PC-9 (cell line): ENCODE measurements at regions not wholly inside any gene's neighbourhood (a gene's known extent, or its start where the extent isn't known, plus 50 kb on each side); places are given as distances from the start of the nearest gene placed in this dataset.
"Not testable (repeated sequence)": the region's sequence is repeated elsewhere in the genome, so short reads cannot be mapped to it uniquely, and the experiment has no call there.

ENCODE experiments used
- BruUV-seq: library from RNA; stranded (reverse); fragments of 400-500 nt; replicated peaks from 2 replicates; lab custom pipeline; 2021; lab: Mats Ljungman, UMichigan
- CTCF ChIA-PET: fragments of 300-600 bp; sonication (Branson Sonifier 250); formaldehyde crosslinking; loops from one replicate; lab custom pipeline; 2022; ENCODE audit warnings: antibody characterized with exemption; lab: Charles Lee
- POLR2A ChIA-PET: fragments of 300-600 bp; sonication (Branson Sonifier 250); formaldehyde crosslinking; loops from one replicate; lab custom pipeline; 2022; ENCODE audit warnings: antibody characterized with exemption; ENCODE audit not compliant: unreplicated experiment; lab: Charles Lee
- DNase-seq, 2 experiments: peaks; one replicate each; pipeline versions ENCODE4 v3.0.0 to v3.0.0-alpha.2; 2015 to 2022; ENCODE audit warnings: mixed read lengths in 1 of 2
- H2AFZ ChIP-seq: fragments of 200-600 bp; sonication (generic); 2 replicates; pipeline ENCODE4 v1.8.1; 2017; ENCODE audit warnings: antibody characterized with exemption
- H3F3A ChIP-seq: fragments of 200-600 bp; sonication (generic); 2 replicates; pipeline ENCODE4 v1.8.1; 2017; ENCODE audit warnings: antibody characterized with exemption, mild to moderate bottlenecking, low read depth; ENCODE audit not compliant: insufficient read depth
- H3K27ac ChIP-seq: fragments of 200-600 bp; sonication (generic); 2 replicates; pipeline ENCODE4 v1.6.1; 2016; ENCODE audit warnings: mixed run types
- H3K27me3 ChIP-seq: fragments of 200-600 bp; sonication (generic); 2 replicates; pipeline ENCODE4 v1.6.1; 2016; ENCODE audit warnings: low read depth, mixed run types; ENCODE audit not compliant: insufficient read depth
- H3K36me3 ChIP-seq: fragments of 200-600 bp; sonication (generic); 2 replicates; pipeline ENCODE4 v1.6.1; 2016; ENCODE audit warnings: low read depth, mixed run types
- H3K4me1 ChIP-seq: fragments of 200-600 bp; sonication (generic); replicated peaks from 2 replicates; pipeline ENCODE4 v1.6.1; 2016; ENCODE audit warnings: mixed run types; ENCODE audit not compliant: insufficient read depth
- H3K4me2 ChIP-seq: fragments of 200-600 bp; sonication (generic); 2 replicates; pipeline ENCODE4 v1.6.1; 2017; ENCODE audit warnings: mixed run types
- H3K4me3 ChIP-seq: fragments of 200-600 bp; sonication (generic); 2 replicates; pipeline ENCODE4 v1.6.1; 2016; ENCODE audit warnings: mixed run types
- H3K79me2 ChIP-seq: fragments of 200-600 bp; sonication (generic); 2 replicates; pipeline ENCODE4 v1.6.1; 2017; ENCODE audit warnings: low read depth, mixed run types
- H3K9me2 ChIP-seq: fragments of 200-600 bp; sonication (generic); 2 replicates; pipeline ENCODE4 v1.8.1; 2017; ENCODE audit warnings: mild to moderate bottlenecking; ENCODE audit not compliant: insufficient read depth
- H3K9me3 ChIP-seq: fragments of 200-600 bp; sonication (generic); 2 replicates; pipeline ENCODE4 v1.8.1; 2016; ENCODE audit warnings: low read depth; ENCODE audit not compliant: insufficient read depth
- H4K20me1 ChIP-seq: fragments of 200-600 bp; sonication (generic); 2 replicates; pipeline ENCODE4 v1.8.1; 2017; ENCODE audit not compliant: insufficient read depth
- CTCF ChIP-seq: fragments of 200-600 bp; sonication (generic); conservative IDR thresholded peaks from 2 replicates; pipeline ENCODE4 v1.6.1; 2017; ENCODE audit warnings: mixed run types, antibody characterized with exemption, mild to moderate bottlenecking, moderate library complexity
- EZH2 ChIP-seq: fragments of 200-600 bp; sonication (generic); IDR thresholded peaks from 2 replicates; pipeline ENCODE4 v1.8.0; 2017; ENCODE audit warnings: antibody characterized with exemption, low read depth
- intact Hi-C: fragments of 100-400 bp; cut with micrococcal nuclease; formaldehyde crosslinking; loops from one replicate; pipeline ENCODE4 v1.10.0; 2022; ENCODE audit not compliant: unreplicated experiment

- H3K27me3 ChIP-seq, H3K27ac ChIP-seq, H3K4me1 ChIP-seq, H4K20me1 ChIP-seq, H2AFZ ChIP-seq, H3K79me2 ChIP-seq, H3K9me2 ChIP-seq, POLR2A ChIA-PET, H3F3A ChIP-seq, H3K36me3 ChIP-seq, H3K9me3 ChIP-seq, intact Hi-C loops, BruUV-seq: not testable (repeated sequence)
- H3K4me3 ChIP-seq = peak overlapping the region; percentile 64; the same call in 1 of the 2 replicates
- CTCF ChIA-PET = interaction anchor here (0.6 to 1.1 kb wide), 5 partner anchors 241 to 388 kb away, joined by 3 to 5 read pairs (median 4); no protein-coding TSS in a partner anchor
- peak overlapping the region; percentile 74 for H3K4me2 ChIP-seq
- peak; percentile 48 for TF ChIP-seq CTCF
- DNase-seq = peak in 1 of 2 experiments; percentile 32
Observed at GRCh38 chr13:24968416-24968815, 127.5 kb upstream of the PABPC3 start.

GRCh38 chr13:24973102-24973501 lies 122.8 kb upstream of the PABPC3 start:
- DNase-seq = peak; percentile 45 to 60
- H3K36me3 ChIP-seq, BruUV-seq, H3K4me2 ChIP-seq, H3K9me2 ChIP-seq, CTCF ChIA-PET, H3K4me3 ChIP-seq, H3K79me2 ChIP-seq, H3K4me1 ChIP-seq, POLR2A ChIA-PET, H2AFZ ChIP-seq, H4K20me1 ChIP-seq, H3K9me3 ChIP-seq, intact Hi-C loops, H3F3A ChIP-seq, H3K27me3 ChIP-seq: not testable (repeated sequence)
- peak overlapping the region; percentile 51; the same call in 1 of the 2 replicates for H3K27ac ChIP-seq

GRCh38 chr13:24981181-24981803 lies 114.6 kb upstream of the PABPC3 start:
- H3K79me2 ChIP-seq, H4K20me1 ChIP-seq, H2AFZ ChIP-seq, H3K36me3 ChIP-seq, H3K4me1 ChIP-seq, H3K27me3 ChIP-seq, POLR2A ChIA-PET, intact Hi-C loops, H3K4me3 ChIP-seq, H3F3A ChIP-seq, H3K4me2 ChIP-seq, H3K9me2 ChIP-seq, H3K27ac ChIP-seq, DNase-seq, BruUV-seq, H3K9me3 ChIP-seq: not testable (repeated sequence)
- CTCF ChIA-PET = interaction anchor here (0.6 kb wide), 1 partner anchor 146 kb away, joined by 6 read pairs; no protein-coding TSS in a partner anchor

GRCh38 chr13:24982333-24982999 lies 113.5 kb upstream of the PABPC3 start:
- no peak overlapping the region for H3K27ac ChIP-seq
- intact Hi-C loops = no loop called here
- no peaks in the 10 kb centered on the region for H3F3A ChIP-seq
- peak in 1 of 2 experiments; percentile 23 for DNase-seq
- no peaks in the 10 kb centered on the region for H4K20me1 ChIP-seq
- H3K27me3 ChIP-seq = no peaks in the 10 kb centered on the region
- no peaks in the 10 kb centered on the region for H3K79me2 ChIP-seq
- no peaks in the 10 kb centered on the region for H3K9me2 ChIP-seq
- H3K9me3 ChIP-seq = no peaks in the 10 kb centered on the region
- no peaks in the 10 kb centered on the region for H3K4me1 ChIP-seq
- POLR2A ChIA-PET = no interaction called here
- no peak overlapping the region for H3K4me3 ChIP-seq
- TF ChIP-seq EZH2 (no peak), CTCF (no peak)
- no peaks in the 10 kb centered on the region for H3K36me3 ChIP-seq
- BruUV-seq = no TSS peak
- H2AFZ ChIP-seq = no peak overlapping the region
- no peak overlapping the region for H3K4me2 ChIP-seq
- CTCF ChIA-PET = interaction anchor here (0.6 kb wide), 1 partner anchor 253 kb away, joined by 10 read pairs; no protein-coding TSS in a partner anchor
